Gastroesophageal sphincter (tissue), 3 donors: ENCODE measurements at regions not wholly inside any gene's neighbourhood (a gene's known extent, or its start where the extent isn't known, plus 50 kb on each side); places are given as distances from the start of the nearest gene placed in this dataset.

ENCODE experiments used
- POLR2A ChIP-seq, 2 donors: fragments of 450-650 bp; IDR thresholded peaks; one replicate each; pipeline ENCODE4 v1.6.1; 2017; ENCODE audit warnings: antibody characterized with exemption in 2 of 2, mild to moderate bottlenecking in 2 of 2, moderate library complexity in 1 of 2
- POLR2AphosphoS5 ChIP-seq: sonication (generic); formaldehyde crosslinking; IDR thresholded peaks from one replicate; pipeline ENCODE4 v1.6.1; 2017; ENCODE audit warnings: antibody characterized with exemption
- TF ChIP-seq, protein P1 (sequence below), 4 experiments: fragments of 200-600 bp in 2 of 4; fragments of 450-650 bp in 2 of 4; sonication (generic) in 1 of 4; IDR thresholded peaks; one replicate each; pipeline ENCODE4 v1.5.1; 2017 to 2019; ENCODE audit warnings: antibody characterized with exemption in 4 of 4, mild to moderate bottlenecking in 2 of 4, moderate library complexity in 2 of 4

DNA sequence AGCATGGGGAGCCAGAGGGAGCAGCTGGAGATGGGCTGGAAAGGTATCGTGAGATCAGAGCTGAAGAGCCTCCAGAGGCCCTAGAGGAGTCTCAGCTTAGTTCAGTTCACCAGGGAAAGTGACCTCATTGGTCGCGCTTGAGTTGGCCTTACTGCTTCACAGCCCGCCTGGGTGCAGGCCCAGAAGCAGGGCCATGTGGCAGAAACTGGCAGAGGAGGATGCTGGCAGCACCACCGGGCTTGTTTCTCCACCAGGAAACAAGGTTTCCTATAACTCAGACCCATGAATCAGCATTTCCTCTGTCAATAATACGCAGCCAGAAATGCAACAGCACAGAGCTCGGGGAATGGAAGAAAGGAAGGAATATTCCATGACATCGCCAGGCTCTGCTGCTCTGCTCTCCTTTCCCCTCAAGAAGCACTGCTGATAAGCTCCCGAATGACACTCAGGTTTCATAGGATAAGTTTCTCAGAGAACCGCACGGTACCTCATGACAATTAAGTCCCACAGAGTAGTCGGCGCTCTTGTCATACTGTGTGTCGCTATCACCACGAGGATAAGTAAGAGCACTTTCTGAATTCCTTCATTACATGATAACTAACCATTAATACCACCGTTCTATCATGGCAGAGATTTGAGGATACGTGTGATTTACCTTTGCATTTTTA is 147.1 kb upstream of the LPP start:
- TF ChIP-seq, protein P1, sequence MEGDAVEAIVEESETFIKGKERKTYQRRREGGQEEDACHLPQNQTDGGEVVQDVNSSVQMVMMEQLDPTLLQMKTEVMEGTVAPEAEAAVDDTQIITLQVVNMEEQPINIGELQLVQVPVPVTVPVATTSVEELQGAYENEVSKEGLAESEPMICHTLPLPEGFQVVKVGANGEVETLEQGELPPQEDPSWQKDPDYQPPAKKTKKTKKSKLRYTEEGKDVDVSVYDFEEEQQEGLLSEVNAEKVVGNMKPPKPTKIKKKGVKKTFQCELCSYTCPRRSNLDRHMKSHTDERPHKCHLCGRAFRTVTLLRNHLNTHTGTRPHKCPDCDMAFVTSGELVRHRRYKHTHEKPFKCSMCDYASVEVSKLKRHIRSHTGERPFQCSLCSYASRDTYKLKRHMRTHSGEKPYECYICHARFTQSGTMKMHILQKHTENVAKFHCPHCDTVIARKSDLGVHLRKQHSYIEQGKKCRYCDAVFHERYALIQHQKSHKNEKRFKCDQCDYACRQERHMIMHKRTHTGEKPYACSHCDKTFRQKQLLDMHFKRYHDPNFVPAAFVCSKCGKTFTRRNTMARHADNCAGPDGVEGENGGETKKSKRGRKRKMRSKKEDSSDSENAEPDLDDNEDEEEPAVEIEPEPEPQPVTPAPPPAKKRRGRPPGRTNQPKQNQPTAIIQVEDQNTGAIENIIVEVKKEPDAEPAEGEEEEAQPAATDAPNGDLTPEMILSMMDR (IDR thresholded peaks at IDR 0.05), result no peak
- TF ChIP-seq POLR2A (IDR thresholded peaks at IDR 0.05) (no peak), POLR2AphosphoS5 (no peak)
